ENCODE measurements at regions not wholly inside any gene's neighbourhood (a gene's known extent, or its start where the extent isn't known, plus 50 kb on each side); places are given as distances from the start of the nearest gene placed in this dataset.

DNA sequence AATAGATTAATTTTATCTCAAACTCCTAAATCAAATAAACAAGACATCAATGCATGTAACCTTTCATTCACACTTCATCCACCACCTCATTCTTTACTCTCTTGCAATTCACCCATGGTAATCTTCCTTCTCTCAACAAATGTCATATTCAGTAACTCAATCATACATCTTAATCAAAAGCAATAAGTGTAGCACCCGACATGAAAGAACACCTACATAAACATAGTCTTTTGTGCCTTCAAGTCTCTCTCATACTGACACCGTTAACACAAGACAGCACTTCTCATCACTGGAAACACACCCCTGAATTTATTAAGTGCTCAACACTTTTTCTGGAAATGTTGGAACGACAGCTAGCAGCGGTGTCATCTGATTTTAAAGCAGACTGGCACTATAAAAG lies 225.9 kb downstream of the TTLL7 start:
- TF ChIP-seq, protein P1, sequence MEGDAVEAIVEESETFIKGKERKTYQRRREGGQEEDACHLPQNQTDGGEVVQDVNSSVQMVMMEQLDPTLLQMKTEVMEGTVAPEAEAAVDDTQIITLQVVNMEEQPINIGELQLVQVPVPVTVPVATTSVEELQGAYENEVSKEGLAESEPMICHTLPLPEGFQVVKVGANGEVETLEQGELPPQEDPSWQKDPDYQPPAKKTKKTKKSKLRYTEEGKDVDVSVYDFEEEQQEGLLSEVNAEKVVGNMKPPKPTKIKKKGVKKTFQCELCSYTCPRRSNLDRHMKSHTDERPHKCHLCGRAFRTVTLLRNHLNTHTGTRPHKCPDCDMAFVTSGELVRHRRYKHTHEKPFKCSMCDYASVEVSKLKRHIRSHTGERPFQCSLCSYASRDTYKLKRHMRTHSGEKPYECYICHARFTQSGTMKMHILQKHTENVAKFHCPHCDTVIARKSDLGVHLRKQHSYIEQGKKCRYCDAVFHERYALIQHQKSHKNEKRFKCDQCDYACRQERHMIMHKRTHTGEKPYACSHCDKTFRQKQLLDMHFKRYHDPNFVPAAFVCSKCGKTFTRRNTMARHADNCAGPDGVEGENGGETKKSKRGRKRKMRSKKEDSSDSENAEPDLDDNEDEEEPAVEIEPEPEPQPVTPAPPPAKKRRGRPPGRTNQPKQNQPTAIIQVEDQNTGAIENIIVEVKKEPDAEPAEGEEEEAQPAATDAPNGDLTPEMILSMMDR (IDR thresholded peaks at IDR 0.05), result no peak
- 55 to 66% methylated on average over 4 of the region's 4 CpGs for WGBS, 2 donors
- intact Hi-C loops (cut with DNase I), result no loop called here

DNA sequence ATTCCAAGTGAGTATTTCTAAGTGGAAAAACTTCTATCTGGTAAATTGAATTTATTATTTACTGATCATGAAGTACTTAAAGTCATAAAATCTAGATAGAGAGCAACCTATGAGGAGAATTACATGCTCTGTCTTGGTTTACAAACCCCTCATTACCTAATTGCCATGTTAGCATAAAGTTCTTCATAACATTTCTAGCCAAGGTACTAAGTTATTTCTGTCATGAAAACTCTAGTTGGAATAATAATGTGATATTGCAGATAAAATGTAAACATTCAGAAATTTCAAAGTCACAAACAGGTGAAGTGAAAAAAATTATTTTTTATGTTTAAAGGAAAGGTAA lies 228.6 kb downstream of the TTLL7 start:
- TF ChIP-seq, protein P1 (IDR thresholded peaks at IDR 0.05), result no peak
- no peaks in the 10 kb centered on the region for H3K27me3 ChIP-seq
- H3K4me3 ChIP-seq, result no peak overlapping the region
- H3K4me1 ChIP-seq, result peaks cover 0 to 8% (median 0%) of the 10 kb centered on the region in 9 donors
- no peaks in the 10 kb centered on the region for H3K9me3 ChIP-seq
- DNase-seq (no peak), ATAC-seq (no peak)
- no peaks in the 10 kb centered on the region for H3K36me3 ChIP-seq
- intact Hi-C loops (cut with DNase I), result no loop called here
- H3K27ac ChIP-seq, result no peak overlapping the region

More for the DNA sequence above, 225.9 kb downstream of the TTLL7 start:
- ATAC-seq (no peak), DNase-seq (no peak)
- no peaks in the 10 kb centered on the region for H3K36me3 ChIP-seq
- H3K4me1 ChIP-seq, result peaks cover 0 to 8% (median 0%) of the 10 kb centered on the region in 9 donors
- H3K9me3 ChIP-seq, result no peaks in the 10 kb centered on the region
- no peak overlapping the region for H3K27ac ChIP-seq
- H3K4me3 ChIP-seq, result no peak overlapping the region
- no peaks in the 10 kb centered on the region for H3K27me3 ChIP-seq

DNA sequence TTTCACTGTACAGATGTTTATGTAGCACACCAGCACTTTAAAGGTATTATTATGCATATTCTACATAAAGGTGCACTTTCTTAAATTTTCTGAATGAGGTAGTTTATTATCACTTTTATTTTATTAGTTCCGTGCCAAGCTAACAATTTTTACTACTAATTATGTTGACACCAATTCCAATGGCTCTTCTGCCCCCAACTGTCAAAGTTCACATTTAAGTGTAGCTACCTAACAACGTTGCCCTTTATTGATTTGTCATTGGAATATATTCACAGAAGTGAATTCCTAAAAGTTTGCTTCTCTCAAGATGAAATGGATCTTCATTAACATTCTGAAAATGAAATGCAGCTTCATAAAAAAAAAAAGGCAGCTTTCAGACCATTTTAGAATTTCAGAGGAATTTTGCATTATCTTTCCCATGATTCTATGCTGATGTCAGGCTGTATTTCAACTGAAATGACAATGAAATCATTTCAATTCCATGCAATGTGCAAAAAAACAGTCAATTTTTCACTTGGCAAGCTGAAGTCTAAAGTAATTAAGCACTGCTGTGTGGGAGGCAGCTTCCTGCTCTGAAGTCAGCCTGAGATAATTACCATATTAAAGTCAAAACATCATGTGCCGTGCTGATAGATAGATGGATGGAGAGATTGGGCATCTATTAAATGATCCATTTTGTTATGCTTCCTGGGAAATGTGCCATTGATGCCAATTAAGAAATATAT lies 229.2 kb downstream of the TTLL7 start:
- WGBS, 2 donors, result 52 to 65% methylated on average over 3 of the region's 3 CpGs
- peaks cover 0 to 8% (median 0%) of the 10 kb centered on the region in 9 donors for H3K4me1 ChIP-seq

DNA sequence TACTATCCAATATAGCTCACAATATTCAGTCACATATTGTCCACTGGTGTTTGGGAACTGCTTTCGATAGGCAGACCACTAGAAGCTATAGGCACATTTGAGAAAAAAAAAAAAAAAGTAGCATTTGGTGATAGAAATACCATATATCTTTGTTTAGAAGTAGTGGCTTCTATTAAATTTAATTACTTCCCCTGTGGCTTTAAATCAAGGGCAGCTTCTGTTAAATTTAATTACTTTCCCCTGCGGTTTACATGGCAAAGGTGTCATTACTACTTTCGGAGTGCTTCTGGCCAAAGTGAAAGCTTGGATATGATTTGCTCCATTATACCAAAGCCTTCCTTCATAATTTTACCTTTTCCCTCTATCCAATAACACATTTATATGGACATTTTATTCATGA lies 229.9 kb downstream of the TTLL7 start:
- Histone ChIP-seq H3K27ac (no peak overlapping the region), H3K36me3 (no peaks in the 10 kb centered on the region), H3K4me3 (no peak overlapping the region), H3K4me1 (peaks cover 0 to 8% (median 0%) of the 10 kb centered on the region in 9 donors), H3K27me3 (no peaks in the 10 kb centered on the region), H3K9me3 (no peaks in the 10 kb centered on the region)
- ATAC-seq (no peak), DNase-seq (no peak)
- TF ChIP-seq, protein P1 (IDR thresholded peaks at IDR 0.05), result no peak
- 69 to 80% methylated on average over 3 of the region's 3 CpGs for WGBS, 2 donors
- intact Hi-C loops (cut with DNase I), result no loop called here

More for the DNA sequence above, 229.2 kb downstream of the TTLL7 start:
- ATAC-seq (no peak), DNase-seq (no peak)
- Histone ChIP-seq H3K27ac (no peak overlapping the region), H3K4me3 (no peak overlapping the region), H3K36me3 (no peaks in the 10 kb centered on the region), H3K27me3 (no peaks in the 10 kb centered on the region), H3K9me3 (no peaks in the 10 kb centered on the region)
- intact Hi-C loops (cut with DNase I), result no loop called here
- TF ChIP-seq, protein P1 (IDR thresholded peaks at IDR 0.05), result peak in 1 of 9 donors; percentile 9
